ENCODE measurements at regions not wholly inside any gene's neighbourhood (a gene's known extent, or its start where the extent isn't known, plus 50 kb on each side); places are given as distances from the start of the nearest gene placed in this dataset.

GRCh38 chr1:183711741-183712361, 58.7 kb upstream of the APOBEC4 start:
- peak; percentile 77 to 89 (median 84) for ATAC-seq
- Histone ChIP-seq H3K9me3 (no peaks in the 10 kb centered on the region), H3K4me1 (peaks cover 0 to 47% (median 23%) of the 10 kb centered on the region in 9 donors), H3K36me3 (no peaks in the 10 kb centered on the region), H3K4me3 (no peak overlapping the region), H3K27ac (peak overlapping the region in 8 of 10 donors; percentile 31 to 64 (median 57)), H3K27me3 (no peaks in the 10 kb centered on the region)
- 58 to 76% methylated on average over 5 of the region's 5 CpGs for WGBS, 2 donors
- TF ChIP-seq, protein P1, sequence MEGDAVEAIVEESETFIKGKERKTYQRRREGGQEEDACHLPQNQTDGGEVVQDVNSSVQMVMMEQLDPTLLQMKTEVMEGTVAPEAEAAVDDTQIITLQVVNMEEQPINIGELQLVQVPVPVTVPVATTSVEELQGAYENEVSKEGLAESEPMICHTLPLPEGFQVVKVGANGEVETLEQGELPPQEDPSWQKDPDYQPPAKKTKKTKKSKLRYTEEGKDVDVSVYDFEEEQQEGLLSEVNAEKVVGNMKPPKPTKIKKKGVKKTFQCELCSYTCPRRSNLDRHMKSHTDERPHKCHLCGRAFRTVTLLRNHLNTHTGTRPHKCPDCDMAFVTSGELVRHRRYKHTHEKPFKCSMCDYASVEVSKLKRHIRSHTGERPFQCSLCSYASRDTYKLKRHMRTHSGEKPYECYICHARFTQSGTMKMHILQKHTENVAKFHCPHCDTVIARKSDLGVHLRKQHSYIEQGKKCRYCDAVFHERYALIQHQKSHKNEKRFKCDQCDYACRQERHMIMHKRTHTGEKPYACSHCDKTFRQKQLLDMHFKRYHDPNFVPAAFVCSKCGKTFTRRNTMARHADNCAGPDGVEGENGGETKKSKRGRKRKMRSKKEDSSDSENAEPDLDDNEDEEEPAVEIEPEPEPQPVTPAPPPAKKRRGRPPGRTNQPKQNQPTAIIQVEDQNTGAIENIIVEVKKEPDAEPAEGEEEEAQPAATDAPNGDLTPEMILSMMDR (IDR thresholded peaks at IDR 0.05): peak in 1 of 9 donors; percentile 16
- intact Hi-C loops (cut with DNase I): no loop called here
- DNase-seq: peak in 1 of 2 donors; percentile 58

DNA sequence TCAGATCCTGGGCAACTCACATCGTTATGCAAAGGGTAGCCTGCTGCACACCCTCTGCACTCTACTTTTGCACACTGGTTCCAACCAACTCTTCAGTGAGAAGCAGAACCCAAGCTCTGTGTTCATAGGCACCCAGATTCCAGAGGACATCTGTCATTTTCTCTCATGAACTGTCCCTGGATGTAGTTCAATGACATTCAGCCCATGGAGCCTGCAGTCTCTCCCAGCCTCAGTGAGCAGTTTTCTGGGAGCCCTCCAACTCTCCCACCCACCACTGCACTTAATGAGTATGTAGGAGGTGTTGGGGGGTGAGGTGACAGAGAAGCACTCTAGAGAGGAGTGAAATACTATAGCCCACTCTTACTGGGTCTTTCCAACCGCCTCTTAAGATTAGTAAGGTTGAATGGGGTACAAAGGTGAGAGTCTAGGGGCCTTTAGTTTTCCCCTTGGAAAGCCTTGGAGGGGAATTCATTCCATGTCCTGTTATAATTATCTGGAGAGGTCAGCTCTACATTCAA, 58.1 kb upstream of the APOBEC4 start:
- DNase-seq: no peak
- H3K4me1 ChIP-seq: peaks cover 0 to 47% (median 23%) of the 10 kb centered on the region in 9 donors
- H3K9me3 ChIP-seq: no peaks in the 10 kb centered on the region
- H3K36me3 ChIP-seq: no peaks in the 10 kb centered on the region
- H3K27ac ChIP-seq: peak overlapping the region in 8 of 10 donors; percentile 31 to 64 (median 57)
- intact Hi-C loops (cut with DNase I): no loop called here
- H3K27me3 ChIP-seq: no peaks in the 10 kb centered on the region
- TF ChIP-seq, protein P1 (IDR thresholded peaks at IDR 0.05): no peak
- H3K4me3 ChIP-seq: no peak overlapping the region
- WGBS, 2 donors: 92 to 97% methylated on average over 2 of the region's 2 CpGs
- ATAC-seq: peak in 6 of 8 donors; percentile 13 to 58 (median 52)

DNA sequence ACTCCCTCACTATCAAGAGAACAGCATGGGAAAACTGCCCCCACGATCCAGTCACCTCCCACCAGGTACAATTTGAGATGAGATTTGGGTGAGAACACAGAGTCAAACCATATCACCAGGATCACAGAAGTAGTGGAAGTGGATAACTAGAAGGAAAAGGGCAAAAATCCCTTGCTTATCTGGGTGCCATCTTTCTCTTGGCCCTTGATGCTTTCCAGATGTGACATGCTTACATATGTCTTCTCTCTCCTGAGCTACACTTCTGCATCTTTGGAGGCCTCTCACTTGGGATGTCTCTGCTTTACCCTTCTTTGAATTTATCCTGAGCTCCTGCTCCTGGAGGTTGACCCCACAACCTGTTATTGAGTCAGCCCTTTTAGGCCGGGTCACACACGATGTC, 57.6 kb upstream of the APOBEC4 start:
- 75 to 79% methylated on average over 3 of the region's 3 CpGs for WGBS, 2 donors
- Histone ChIP-seq H3K4me1 (peaks cover 0 to 47% (median 23%) of the 10 kb centered on the region in 9 donors), H3K27ac (peak overlapping the region in 2 of 10 donors; percentile 57 to 64), H3K36me3 (no peaks in the 10 kb centered on the region), H3K4me3 (no peak overlapping the region), H3K9me3 (no peaks in the 10 kb centered on the region), H3K27me3 (no peaks in the 10 kb centered on the region)
- intact Hi-C loops (cut with DNase I): no loop called here
- TF ChIP-seq, protein P1 (IDR thresholded peaks at IDR 0.05): no peak
- ATAC-seq: no peak
- DNase-seq: no peak

DNA sequence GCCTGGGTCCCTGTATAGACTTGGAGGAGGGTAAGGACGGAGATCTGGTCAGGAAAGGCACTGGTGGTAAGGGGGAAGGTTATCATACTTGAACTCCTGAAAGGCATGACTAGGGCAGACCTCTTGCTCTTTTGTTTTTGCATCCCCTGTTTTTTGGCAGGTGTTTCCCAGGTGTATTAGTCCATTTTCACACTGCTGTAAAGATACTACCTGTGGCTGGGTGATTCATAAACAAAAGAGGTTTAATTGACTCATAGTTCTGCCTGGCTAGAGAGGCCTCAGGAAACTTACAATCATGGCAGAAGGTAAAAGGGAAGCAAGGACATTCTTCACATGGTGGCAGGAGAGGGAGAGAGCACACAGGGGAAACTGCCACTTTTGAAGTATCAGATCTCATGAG, 57.2 kb upstream of the APOBEC4 start:
- 100% methylated on average over 1 of the region's 1 CpG for WGBS, 2 donors
- no peaks in the 10 kb centered on the region for H3K9me3 ChIP-seq
- H3K4me1 ChIP-seq: peaks cover 0 to 49% (median 23%) of the 10 kb centered on the region in 9 donors
- TF ChIP-seq, protein P1 (IDR thresholded peaks at IDR 0.05): no peak
- H3K27me3 ChIP-seq: no peaks in the 10 kb centered on the region
- intact Hi-C loops (cut with DNase I): no loop called here
- H3K4me3 ChIP-seq: no peak overlapping the region
- no peaks in the 10 kb centered on the region for H3K36me3 ChIP-seq
- DNase-seq (no peak), ATAC-seq (no peak)
- no peak overlapping the region for H3K27ac ChIP-seq

Measured in heart right ventricle (tissue), 16 donors.